Epithelial cell of proximal tubule (primary cell): ENCODE measurements at regions not wholly inside any gene's neighbourhood (a gene's known extent, or its start where the extent isn't known, plus 50 kb on each side); places are given as distances from the start of the nearest gene placed in this dataset.

Experiments
- DNase-seq: peaks from one replicate; pipeline ENCODE4 v3.0.0-alpha.2; 2011; ENCODE audit warnings: low read depth
- H3K4me3 ChIP-seq: 2 replicates; pipeline ENCODE4 v1.5.1; 2011; ENCODE audit warnings: low read depth, mild to moderate bottlenecking, low read length
- CTCF ChIP-seq: conservative IDR thresholded peaks from 2 replicates; pipeline ENCODE4 v1.5.1; 2012; ENCODE audit warnings: low read depth, mild to moderate bottlenecking, low read length

DNA sequence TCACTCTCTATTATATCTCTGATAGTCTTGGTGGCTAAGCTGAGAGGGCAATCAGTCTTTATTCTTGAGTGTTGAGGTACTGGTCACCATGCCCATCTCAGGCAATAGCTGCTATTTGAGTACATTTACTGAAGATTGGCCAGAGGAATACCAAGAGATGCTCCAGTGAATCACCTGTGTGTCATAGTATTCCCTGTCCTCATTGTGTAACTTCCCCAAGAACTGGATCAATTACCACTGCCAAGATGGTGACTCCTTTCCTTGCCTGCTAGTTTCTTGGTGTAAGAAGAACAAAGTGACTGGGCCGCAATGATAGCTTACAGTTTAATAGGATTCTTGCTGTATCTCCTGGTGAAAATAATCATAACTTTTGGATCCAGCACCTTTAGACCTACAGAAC is 418.7 kb upstream of the KIF2A start:
- H3K4me3 ChIP-seq = no peak overlapping the region
- DNase-seq = no peak
- TF ChIP-seq CTCF = no peak

- no peak overlapping the region for H3K4me3 ChIP-seq
- DNase-seq = no peak
- TF ChIP-seq CTCF = no peak
Measured at GRCh38 chr5:61894046-61894445, 412.0 kb upstream of the KIF2A start.

DNA sequence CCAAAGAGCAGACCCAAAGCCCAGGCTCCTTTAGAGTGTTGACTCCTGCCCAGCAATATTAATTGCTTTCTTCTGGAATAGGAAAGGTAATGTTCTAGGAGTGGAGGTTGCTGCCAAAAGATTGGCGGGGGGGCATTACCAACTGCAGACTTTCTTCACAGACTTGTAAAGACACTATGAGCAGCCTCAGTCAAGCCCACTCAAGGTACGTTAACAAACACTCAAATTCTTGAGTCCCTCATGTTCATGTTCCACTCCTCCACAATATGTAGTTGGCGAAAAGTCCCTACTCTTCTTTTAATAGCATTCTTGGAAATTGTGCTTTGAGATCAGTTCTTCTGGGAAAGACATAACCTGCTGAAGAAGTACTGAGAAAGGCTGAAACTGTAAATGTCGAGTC is 409.2 kb upstream of the KIF2A start:
- no peak for DNase-seq
- H3K4me3 ChIP-seq = no peak overlapping the region
- TF ChIP-seq CTCF = no peak

DNA sequence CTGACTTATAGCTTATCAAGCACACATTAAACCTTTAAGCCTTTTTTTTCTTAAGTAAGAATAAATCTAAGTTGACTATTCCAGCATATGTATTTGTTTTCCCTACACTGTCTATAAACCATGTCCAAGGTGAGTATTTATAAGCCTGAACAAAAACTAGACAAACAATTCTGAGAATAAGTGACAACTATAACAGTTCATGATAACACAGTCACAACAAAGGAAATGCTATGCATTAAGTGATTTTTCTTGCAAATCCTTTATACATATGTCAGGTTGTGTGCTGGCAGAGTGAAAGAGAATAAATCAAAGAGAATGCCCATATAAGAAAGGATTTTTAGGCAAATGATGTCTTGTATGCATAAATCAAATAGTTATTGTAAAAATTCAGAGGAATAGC is 408.8 kb upstream of the KIF2A start:
- TF ChIP-seq CTCF = no peak
- no peak for DNase-seq
- no peak overlapping the region for H3K4me3 ChIP-seq

DNA sequence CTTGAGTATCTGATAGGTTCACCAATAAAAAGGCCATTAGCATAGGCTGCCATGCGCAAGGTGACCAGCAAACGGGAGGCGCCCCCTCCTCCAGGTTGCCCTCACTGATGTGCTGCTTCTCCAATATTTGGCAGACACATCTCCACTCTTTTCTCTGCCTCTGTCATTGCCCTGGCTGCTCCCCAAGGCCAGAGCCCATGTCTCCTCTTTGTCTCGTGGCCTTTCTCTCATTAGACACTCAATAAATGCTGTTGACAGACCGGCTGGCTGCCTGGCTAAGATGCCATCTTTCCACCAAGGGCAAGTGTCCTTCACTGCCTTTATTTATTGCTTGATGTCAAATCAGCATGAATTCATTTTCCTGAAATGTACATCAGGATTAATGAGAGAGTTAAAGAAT is 404.0 kb upstream of the KIF2A start:
- TF ChIP-seq CTCF = no peak
- DNase-seq = no peak
- no peak overlapping the region for H3K4me3 ChIP-seq

GRCh38 chr5:61904730-61905129 is 401.3 kb upstream of the KIF2A start:
- no peak for DNase-seq
- H3K4me3 ChIP-seq = no peak overlapping the region
- TF ChIP-seq CTCF = no peak

DNA sequence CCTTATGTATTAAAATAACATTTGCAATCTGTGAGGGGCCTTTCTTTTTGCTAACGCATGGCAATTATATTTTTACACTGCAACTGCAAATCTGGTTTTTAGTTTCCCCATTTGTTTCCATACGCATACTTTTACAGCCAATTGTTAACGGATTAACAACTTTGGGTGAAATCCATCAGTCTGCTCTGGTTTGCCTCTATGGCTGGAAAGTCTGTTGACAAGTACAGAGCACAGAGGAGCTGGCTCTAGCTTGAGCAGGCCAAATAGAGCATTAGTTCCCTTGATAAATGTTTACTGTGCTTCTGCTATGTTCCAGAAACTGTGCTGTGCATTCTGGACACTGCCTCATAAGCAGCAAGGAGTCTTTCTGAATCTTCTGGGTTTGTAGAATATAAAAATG is 400.4 kb upstream of the KIF2A start:
- no peak overlapping the region for H3K4me3 ChIP-seq
- no peak for TF ChIP-seq CTCF

More for the DNA sequence above, 400.4 kb upstream of the KIF2A start:
- no peak for DNase-seq
